GM12891 (cell line): ENCODE measurements at regions not wholly inside any gene's neighbourhood (a gene's known extent, or its start where the extent isn't known, plus 50 kb on each side); places are given as distances from the start of the nearest gene placed in this dataset.

ENCODE experiments used
- DNase-seq: peaks from one replicate; pipeline ENCODE4 v3.0.0; 2011; ENCODE audit warnings: low spot score; ENCODE audit not compliant: insufficient read length
- FAIRE-seq: peaks from 2 replicates; lab custom pipeline; 2011; peaks lifted over from hg19 to GRCh38; lab: Jason Lieb, UNC
- PAX5 ChIP-seq: IDR thresholded peaks from 2 replicates; pipeline ENCODE4 v1.6.1; 2011; ENCODE audit warnings: low read length, moderate library complexity, mild to moderate bottlenecking; ENCODE audit not compliant: insufficient read depth, severe bottlenecking
- POLR2A ChIP-seq: IDR thresholded peaks from 2 replicates; pipeline ENCODE4 v1.6.1; 2011; ENCODE audit warnings: low read depth, low read length, control low read depth
- POLR2AphosphoS5 ChIP-seq: IDR thresholded peaks from 2 replicates; pipeline ENCODE4 v1.6.1; 2011; ENCODE audit warnings: low read depth, low read length, control low read depth
- POU2F2 ChIP-seq: IDR thresholded peaks from 2 replicates; pipeline ENCODE4 v1.6.1; 2011; ENCODE audit warnings: low read depth, mild to moderate bottlenecking, control low read depth, low read length, moderate library complexity
- SPI1 ChIP-seq: IDR thresholded peaks from 2 replicates; pipeline ENCODE4 v1.6.1; 2011; ENCODE audit warnings: low read depth, low read length, control low read depth
- TAF1 ChIP-seq: IDR thresholded peaks from 2 replicates; pipeline ENCODE4 v1.6.1; 2011; ENCODE audit warnings: low read depth, low read length, control low read depth

GRCh38 chr9:28203036-28203435 is 629.8 kb upstream of the C9orf72 start:
- TF ChIP-seq POLR2A (no peak), POLR2AphosphoS5 (no peak), PAX5 (no peak), TAF1 (no peak), POU2F2 (no peak), SPI1 (no peak)
- DNase-seq (no peak), FAIRE-seq (no peak)

- DNase-seq (no peak), FAIRE-seq (no peak)
- TF ChIP-seq POLR2AphosphoS5 (no peak), POLR2A (no peak), PAX5 (no peak), POU2F2 (no peak), TAF1 (no peak), SPI1 (no peak)
Measured at GRCh38 chr9:28206280-28206679, 633.0 kb upstream of the C9orf72 start.

- TF ChIP-seq POLR2AphosphoS5 (no peak), POU2F2 (no peak), POLR2A (no peak), PAX5 (no peak)
- FAIRE-seq, result no peak
- no peak for DNase-seq
Measured at GRCh38 chr9:28207657-28208056, 634.4 kb upstream of the C9orf72 start.

GRCh38 chr9:28209130-28209529 is 635.8 kb upstream of the C9orf72 start:
- FAIRE-seq, result no peak
- TF ChIP-seq TAF1, result no peak
- TF ChIP-seq POLR2AphosphoS5, result no peak
- TF ChIP-seq SPI1, result no peak
- TF ChIP-seq PAX5, result no peak
- no peak for TF ChIP-seq POU2F2
- TF ChIP-seq POLR2A, result no peak
- DNase-seq, result no peak

GRCh38 chr9:28212979-28213378 is 639.7 kb upstream of the C9orf72 start:
- FAIRE-seq (no peak), DNase-seq (no peak)
- no peak for TF ChIP-seq POLR2A
- TF ChIP-seq PAX5, result no peak
- TF ChIP-seq TAF1, result no peak
- TF ChIP-seq POLR2AphosphoS5, result no peak
- no peak for TF ChIP-seq SPI1
- TF ChIP-seq POU2F2, result no peak

GRCh38 chr9:28215536-28216299 is 642.4 kb upstream of the C9orf72 start:
- no peak for FAIRE-seq
- no peak for DNase-seq
- TF ChIP-seq POLR2AphosphoS5 (no peak), POU2F2 (no peak), SPI1 (no peak), POLR2A (no peak), TAF1 (no peak), PAX5 (no peak)

GRCh38 chr9:28232686-28233085 is 659.4 kb upstream of the C9orf72 start:
- no peak for FAIRE-seq
- TF ChIP-seq TAF1, result no peak
- no peak for TF ChIP-seq POLR2A
- no peak for TF ChIP-seq PAX5
- TF ChIP-seq POLR2AphosphoS5, result no peak
- TF ChIP-seq SPI1, result no peak
- TF ChIP-seq POU2F2, result no peak

GRCh38 chr9:28234133-28234893 is 661.0 kb upstream of the C9orf72 start:
- FAIRE-seq (no peak), DNase-seq (no peak)
- no peak for TF ChIP-seq POLR2AphosphoS5
- TF ChIP-seq POLR2A, result no peak
- TF ChIP-seq TAF1, result no peak
- no peak for TF ChIP-seq POU2F2
- no peak for TF ChIP-seq SPI1
- no peak for TF ChIP-seq PAX5

More at GRCh38 chr9:28232686-28233085, 659.4 kb upstream of the C9orf72 start:
- no peak for DNase-seq

- DNase-seq (no peak), FAIRE-seq (no peak)
- TF ChIP-seq TAF1 (no peak), PAX5 (no peak), POU2F2 (no peak), POLR2A (no peak), SPI1 (no peak), POLR2AphosphoS5 (no peak)
Measured at GRCh38 chr9:28234894-28235277, 661.6 kb upstream of the C9orf72 start.
